ENCODE measurements at regions not wholly inside any gene's neighbourhood (a gene's known extent, or its start where the extent isn't known, plus 50 kb on each side); places are given as distances from the start of the nearest gene placed in this dataset.

GRCh38 chr1:4532656-4533055 lies 121.8 kb upstream of the AJAP1 start:
- WGBS, 2 donors, result 90 to 93% methylated on average over 4 of the region's 4 CpGs
- Histone ChIP-seq H3K9me3 (peaks cover 0 to 9% (median 2%) of the 10 kb centered on the region in 4 donors), H3K27me3 (no peaks in the 10 kb centered on the region), H3K27ac (no peak overlapping the region), H3K36me3 (no peaks in the 10 kb centered on the region), H3K4me3 (no peak overlapping the region), H3K4me1 (no peaks in the 10 kb centered on the region)
- TF ChIP-seq POLR2A (IDR thresholded peaks at IDR 0.05), result no peak
- no peak for TF ChIP-seq EP300 (IDR thresholded peaks at IDR 0.05)
- TF ChIP-seq CTCF (IDR thresholded peaks at IDR 0.05), result no peak
- no peak for DNase-seq (ENCODE audit: low spot score in 2 of 2)

- H3K27me3 ChIP-seq, result no peaks in the 10 kb centered on the region
- H3K4me1 ChIP-seq, result no peaks in the 10 kb centered on the region
- H3K4me3 ChIP-seq, result no peak overlapping the region
- 84 to 89% methylated on average over 4 of the region's 4 CpGs for WGBS, 2 donors
- H3K27ac ChIP-seq, result no peak overlapping the region
- H3K9me3 ChIP-seq, result peaks cover 0 to 13% (median 0%) of the 10 kb centered on the region in 4 donors
- no peaks in the 10 kb centered on the region for H3K36me3 ChIP-seq
- DNase-seq (ENCODE audit: low spot score in 2 of 2), result no peak
- TF ChIP-seq EP300 (IDR thresholded peaks at IDR 0.05) (no peak), CTCF (IDR thresholded peaks at IDR 0.05) (no peak), POLR2A (IDR thresholded peaks at IDR 0.05) (no peak)
Measured at GRCh38 chr1:4546911-4547310, 107.5 kb upstream of the AJAP1 start.

GRCh38 chr1:4549930-4550329 lies 104.5 kb upstream of the AJAP1 start:
- H3K4me3 ChIP-seq, result no peak overlapping the region
- no peak for DNase-seq (ENCODE audit: low spot score in 2 of 2)
- no peaks in the 10 kb centered on the region for H3K27me3 ChIP-seq
- 41 to 45% methylated on average over 3 of the region's 3 CpGs for WGBS, 2 donors
- no peaks in the 10 kb centered on the region for H3K36me3 ChIP-seq
- H3K4me1 ChIP-seq, result no peaks in the 10 kb centered on the region
- H3K27ac ChIP-seq, result no peak overlapping the region
- no peak for TF ChIP-seq POLR2A (IDR thresholded peaks at IDR 0.05)
- no peak for TF ChIP-seq CTCF (IDR thresholded peaks at IDR 0.05)
- TF ChIP-seq EP300 (IDR thresholded peaks at IDR 0.05), result no peak
- H3K9me3 ChIP-seq, result no peaks in the 10 kb centered on the region

GRCh38 chr1:4550941-4551340 lies 103.5 kb upstream of the AJAP1 start:
- Histone ChIP-seq H3K4me3 (no peak overlapping the region), H3K27ac (no peak overlapping the region), H3K36me3 (no peaks in the 10 kb centered on the region), H3K4me1 (no peaks in the 10 kb centered on the region), H3K9me3 (no peaks in the 10 kb centered on the region), H3K27me3 (no peaks in the 10 kb centered on the region)
- TF ChIP-seq CTCF (IDR thresholded peaks at IDR 0.05), result no peak
- no peak for TF ChIP-seq POLR2A (IDR thresholded peaks at IDR 0.05)
- TF ChIP-seq EP300 (IDR thresholded peaks at IDR 0.05), result no peak
- DNase-seq (ENCODE audit: low spot score in 2 of 2), result no peak
- 27 to 40% methylated on average over 2 of the region's 2 CpGs for WGBS, 2 donors

GRCh38 chr1:4551706-4552105 lies 102.7 kb upstream of the AJAP1 start:
- no peaks in the 10 kb centered on the region for H3K36me3 ChIP-seq
- no peaks in the 10 kb centered on the region for H3K27me3 ChIP-seq
- H3K27ac ChIP-seq, result no peak overlapping the region
- no peak overlapping the region for H3K4me3 ChIP-seq
- WGBS, 2 donors, result 60 to 64% methylated on average over 6 of the region's 6 CpGs
- H3K4me1 ChIP-seq, result no peaks in the 10 kb centered on the region
- H3K9me3 ChIP-seq, result no peaks in the 10 kb centered on the region
- TF ChIP-seq EP300 (IDR thresholded peaks at IDR 0.05) (no peak), POLR2A (IDR thresholded peaks at IDR 0.05) (no peak), CTCF (IDR thresholded peaks at IDR 0.05) (no peak)
- DNase-seq (ENCODE audit: low spot score in 2 of 2), result no peak

Measured in tibial nerve (tissue), 4 donors.